IgD-negative memory B cell (primary cell): ENCODE measurements at regions not wholly inside any gene's neighbourhood (a gene's known extent, or its start where the extent isn't known, plus 50 kb on each side); places are given as distances from the start of the nearest gene placed in this dataset.

Experiments
- H3K27ac Mint-ChIP-seq, 3 donors: one replicate each; pipeline ENCODE4 v1.8.0; 2020 to 2022; ENCODE audit warnings: mild to moderate bottlenecking in 3 of 3, mixed read lengths in 3 of 3, moderate library complexity in 1 of 3
- H3K27me3 Mint-ChIP-seq: one replicate; pipeline ENCODE4 v1.8.0; 2021; ENCODE audit warnings: mixed read lengths
- H3K36me3 Mint-ChIP-seq: one replicate; pipeline ENCODE4 v1.8.0; 2020; ENCODE audit warnings: mild to moderate bottlenecking, mixed read lengths
- H3K4me1 Mint-ChIP-seq, 3 donors: one replicate each; pipeline ENCODE4 v1.8.0; 2020 to 2022; ENCODE audit warnings: mixed read lengths in 3 of 3, mild to moderate bottlenecking in 1 of 3
- H3K4me3 Mint-ChIP-seq, 4 donors: one replicate each; pipeline ENCODE4 v1.8.0; 2020 to 2022; ENCODE audit warnings: mild to moderate bottlenecking in 4 of 4, mixed read lengths in 4 of 4, moderate library complexity in 3 of 4
- H3K9me3 Mint-ChIP-seq, 3 donors: one replicate each; pipeline ENCODE4 v1.8.0; 2020 to 2021; ENCODE audit warnings: mixed read lengths in 3 of 3, mild to moderate bottlenecking in 1 of 3

DNA sequence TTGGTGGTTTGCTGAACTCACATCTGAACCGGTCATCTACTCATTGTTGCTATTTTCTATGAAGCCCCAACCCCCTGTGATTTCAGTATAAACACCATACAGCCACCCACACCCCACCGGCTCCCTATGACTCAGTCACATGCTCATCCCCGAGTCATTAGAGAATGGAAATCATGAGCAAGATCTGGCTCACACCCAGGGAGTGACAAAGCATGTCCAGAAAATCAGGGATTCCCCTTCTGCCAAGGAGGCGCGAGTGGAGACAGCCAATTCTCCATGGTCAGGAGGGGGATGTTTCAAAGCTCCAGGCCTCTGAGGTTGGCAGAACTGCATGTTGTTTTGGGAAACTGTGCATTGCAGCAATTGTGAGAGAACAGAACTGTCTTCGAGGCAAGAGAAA, 657.5 kb upstream of the TBX3 start:
- Mint-ChIP-seq H3K4me1 (no peaks in the 10 kb centered on the region), H3K27me3 (no peaks in the 10 kb centered on the region), H3K9me3 (peaks cover 2 to 12% (median 7%) of the 10 kb centered on the region in 3 donors), H3K27ac (no peak overlapping the region), H3K36me3 (peaks cover 3% of the 10 kb centered on the region), H3K4me3 (no peak overlapping the region)

- Mint-ChIP-seq H3K4me1 (no peaks in the 10 kb centered on the region), H3K27me3 (peaks cover 3% of the 10 kb centered on the region), H3K9me3 (peaks cover 2 to 7% (median 6%) of the 10 kb centered on the region in 3 donors), H3K4me3 (no peak overlapping the region), H3K27ac (no peak overlapping the region), H3K36me3 (no peaks in the 10 kb centered on the region)
Measured at GRCh38 chr12:115338566-115339294, 654.8 kb upstream of the TBX3 start.

- Mint-ChIP-seq H3K27ac (no peak overlapping the region), H3K27me3 (peaks cover 3% of the 10 kb centered on the region), H3K36me3 (no peaks in the 10 kb centered on the region), H3K4me3 (peak overlapping the region in 1 of 4 donors; percentile 51), H3K9me3 (peaks cover 2 to 7% (median 6%) of the 10 kb centered on the region in 3 donors), H3K4me1 (no peaks in the 10 kb centered on the region)
Measured at GRCh38 chr12:115337693-115338543, 653.9 kb upstream of the TBX3 start.

GRCh38 chr12:115336506-115336905, 652.5 kb upstream of the TBX3 start:
- Mint-ChIP-seq H3K27me3 (peaks cover 3% of the 10 kb centered on the region), H3K36me3 (no peaks in the 10 kb centered on the region), H3K27ac (no peak overlapping the region), H3K4me1 (no peaks in the 10 kb centered on the region), H3K4me3 (no peak overlapping the region), H3K9me3 (peaks cover 2 to 6% (median 4%) of the 10 kb centered on the region in 3 donors)

- H3K4me1 Mint-ChIP-seq: no peaks in the 10 kb centered on the region
- no peak overlapping the region for H3K27ac Mint-ChIP-seq
- H3K27me3 Mint-ChIP-seq: peaks cover 3% of the 10 kb centered on the region
- no peak overlapping the region for H3K4me3 Mint-ChIP-seq
- no peaks in the 10 kb centered on the region for H3K36me3 Mint-ChIP-seq
- H3K9me3 Mint-ChIP-seq: peaks cover 2 to 4% (median 2%) of the 10 kb centered on the region in 3 donors
Measured at GRCh38 chr12:115335594-115335993, 651.6 kb upstream of the TBX3 start.

DNA sequence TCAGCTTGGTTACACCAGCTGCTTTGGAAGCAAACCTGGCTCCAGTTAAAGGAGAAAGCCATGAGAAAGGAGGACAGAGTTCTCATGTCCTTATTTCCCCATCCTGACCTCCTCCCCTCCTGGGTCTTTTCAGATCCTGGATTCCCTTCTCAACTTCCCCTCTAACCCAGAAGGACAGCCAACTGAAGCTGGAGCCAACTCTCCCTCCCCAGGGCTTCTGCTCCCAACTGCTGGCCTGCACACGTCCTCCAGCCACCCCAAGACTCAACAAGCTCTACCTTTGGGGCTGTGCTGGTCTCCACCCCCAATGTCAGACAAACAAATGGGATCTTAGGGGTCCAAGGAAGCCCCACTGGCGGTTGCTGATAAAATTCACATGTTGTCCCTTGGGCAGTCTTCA, 651.1 kb upstream of the TBX3 start:
- Mint-ChIP-seq H3K36me3 (no peaks in the 10 kb centered on the region), H3K27ac (no peak overlapping the region), H3K9me3 (peaks cover 1 to 4% (median 2%) of the 10 kb centered on the region in 3 donors), H3K4me1 (no peaks in the 10 kb centered on the region), H3K27me3 (peaks cover 3% of the 10 kb centered on the region), H3K4me3 (no peak overlapping the region)

GRCh38 chr12:115332945-115333344, 649.0 kb upstream of the TBX3 start:
- no peak overlapping the region for H3K27ac Mint-ChIP-seq
- H3K36me3 Mint-ChIP-seq: no peaks in the 10 kb centered on the region
- H3K27me3 Mint-ChIP-seq: peaks cover 3% of the 10 kb centered on the region
- H3K4me1 Mint-ChIP-seq: no peaks in the 10 kb centered on the region
- no peak overlapping the region for H3K4me3 Mint-ChIP-seq
- peaks cover 0 to 4% (median 4%) of the 10 kb centered on the region in 3 donors for H3K9me3 Mint-ChIP-seq

GRCh38 chr12:115325858-115326257, 641.9 kb upstream of the TBX3 start:
- H3K4me1 Mint-ChIP-seq: peaks cover 0 to 6% (median 0%) of the 10 kb centered on the region in 3 donors

GRCh38 chr12:115324949-115325593, 641.1 kb upstream of the TBX3 start:
- Mint-ChIP-seq H3K27ac (no peak overlapping the region), H3K27me3 (peaks cover under 1% of the 10 kb centered on the region), H3K4me1 (peaks cover 0 to 6% (median 0%) of the 10 kb centered on the region in 3 donors), H3K9me3 (peaks cover 5 to 10% (median 6%) of the 10 kb centered on the region in 3 donors), H3K36me3 (peaks cover 4% of the 10 kb centered on the region), H3K4me3 (no peak overlapping the region)

More at GRCh38 chr12:115325858-115326257, 641.9 kb upstream of the TBX3 start:
- Mint-ChIP-seq H3K27ac (no peak overlapping the region), H3K27me3 (no peaks in the 10 kb centered on the region), H3K36me3 (peaks cover 4% of the 10 kb centered on the region), H3K4me3 (no peak overlapping the region), H3K9me3 (peaks cover 5 to 9% (median 6%) of the 10 kb centered on the region in 3 donors)

DNA sequence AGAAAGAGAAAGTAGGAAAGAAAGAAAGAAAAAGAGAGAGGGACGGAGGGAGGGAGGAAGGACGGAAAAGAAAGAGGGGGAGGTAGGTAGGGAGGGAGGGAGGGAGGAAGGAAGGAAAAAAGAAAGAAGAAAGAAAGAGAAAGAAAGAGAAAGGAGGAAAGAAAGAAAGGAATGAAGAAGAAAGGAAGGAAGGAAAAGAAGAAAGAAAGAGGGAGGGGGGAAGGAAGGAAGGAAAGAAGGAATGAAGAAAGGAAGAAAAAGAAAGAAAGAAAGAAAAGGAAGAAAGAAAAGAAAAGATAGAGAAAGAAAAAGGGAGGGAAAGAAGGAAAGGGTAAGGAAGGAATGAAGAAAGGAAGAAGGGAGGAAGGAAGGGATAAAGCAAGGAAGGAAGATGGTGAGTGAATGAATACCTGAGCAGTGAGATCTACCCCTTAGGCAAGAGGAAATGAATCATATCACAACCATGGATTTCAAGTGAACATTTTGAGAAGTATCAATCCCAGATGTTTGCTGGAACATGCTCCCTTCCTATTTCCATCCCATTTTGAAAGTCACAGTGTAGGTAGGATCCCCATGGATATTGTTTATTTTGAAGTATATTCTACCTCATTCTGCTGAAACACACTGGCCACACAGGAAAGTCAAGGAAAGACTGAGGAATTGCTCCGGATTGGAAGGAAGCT, 639.4 kb upstream of the TBX3 start:
- H3K4me3 Mint-ChIP-seq: no peak overlapping the region

DNA sequence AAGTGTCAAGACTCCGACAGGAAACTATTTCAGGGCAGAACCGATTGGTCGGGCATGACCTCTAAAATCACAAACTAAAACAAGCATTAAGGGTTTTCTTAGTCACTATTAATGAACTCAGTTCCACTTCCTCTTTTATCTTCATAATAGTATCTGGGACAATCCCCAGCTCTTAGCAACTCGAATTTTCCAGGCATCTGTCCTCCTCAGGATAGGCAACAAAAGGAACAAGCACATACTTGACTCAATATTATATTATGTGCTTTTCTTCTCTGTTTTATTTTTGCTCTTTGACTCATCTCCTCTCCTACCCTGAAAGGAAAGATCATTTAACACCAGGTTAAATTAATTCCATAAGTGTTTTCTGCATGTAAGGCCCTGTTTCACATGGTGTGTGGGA, 638.3 kb upstream of the TBX3 start:
- H3K9me3 Mint-ChIP-seq: peaks cover 0 to 7% (median 6%) of the 10 kb centered on the region in 3 donors
- H3K27me3 Mint-ChIP-seq: peaks cover 2% of the 10 kb centered on the region
- H3K4me3 Mint-ChIP-seq: peak overlapping the region in 1 of 4 donors; percentile 0
- no peak overlapping the region for H3K27ac Mint-ChIP-seq
- H3K36me3 Mint-ChIP-seq: no peaks in the 10 kb centered on the region
- H3K4me1 Mint-ChIP-seq: peaks cover 0 to 6% (median 0%) of the 10 kb centered on the region in 3 donors

More for the DNA sequence above, 639.4 kb upstream of the TBX3 start:
- Mint-ChIP-seq H3K36me3 (peaks cover 4% of the 10 kb centered on the region), H3K27ac (no peak overlapping the region), H3K4me1 (peaks cover 0 to 6% (median 0%) of the 10 kb centered on the region in 3 donors), H3K9me3 (peaks cover 5 to 10% (median 6%) of the 10 kb centered on the region in 3 donors), H3K27me3 (peaks cover 2% of the 10 kb centered on the region)

GRCh38 chr12:115320967-115321366, 637.0 kb upstream of the TBX3 start:
- Mint-ChIP-seq H3K36me3 (no peaks in the 10 kb centered on the region), H3K4me1 (peaks cover 0 to 6% (median 0%) of the 10 kb centered on the region in 3 donors), H3K27me3 (peaks cover 2% of the 10 kb centered on the region), H3K27ac (no peak overlapping the region), H3K9me3 (peaks cover 3 to 7% (median 6%) of the 10 kb centered on the region in 3 donors), H3K4me3 (no peak overlapping the region)

DNA sequence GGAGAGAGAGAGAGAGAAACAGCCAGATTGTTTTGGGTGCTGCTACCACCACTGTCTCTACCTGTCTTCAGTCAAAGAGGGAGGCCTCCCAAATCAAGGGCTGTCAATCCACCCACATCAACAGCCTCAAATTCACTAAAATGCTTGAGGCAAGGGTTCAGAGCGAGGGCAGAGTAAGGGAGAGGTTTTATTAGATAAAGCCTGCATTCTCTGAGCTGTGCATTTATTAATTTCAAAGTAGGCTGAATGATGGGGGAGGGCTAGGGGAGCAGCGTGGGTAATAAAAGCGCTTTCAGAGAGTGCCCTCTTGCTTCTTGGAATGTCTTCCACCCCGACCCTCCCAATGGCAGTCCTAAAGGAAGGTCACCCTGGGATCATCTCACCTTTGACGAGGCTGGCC, 636.5 kb upstream of the TBX3 start:
- Mint-ChIP-seq H3K36me3 (no peaks in the 10 kb centered on the region), H3K4me3 (no peak overlapping the region), H3K27me3 (peaks cover 2% of the 10 kb centered on the region), H3K27ac (no peak overlapping the region), H3K4me1 (peaks cover 0 to 6% (median 0%) of the 10 kb centered on the region in 3 donors), H3K9me3 (peaks cover 3 to 7% (median 6%) of the 10 kb centered on the region in 3 donors)

DNA sequence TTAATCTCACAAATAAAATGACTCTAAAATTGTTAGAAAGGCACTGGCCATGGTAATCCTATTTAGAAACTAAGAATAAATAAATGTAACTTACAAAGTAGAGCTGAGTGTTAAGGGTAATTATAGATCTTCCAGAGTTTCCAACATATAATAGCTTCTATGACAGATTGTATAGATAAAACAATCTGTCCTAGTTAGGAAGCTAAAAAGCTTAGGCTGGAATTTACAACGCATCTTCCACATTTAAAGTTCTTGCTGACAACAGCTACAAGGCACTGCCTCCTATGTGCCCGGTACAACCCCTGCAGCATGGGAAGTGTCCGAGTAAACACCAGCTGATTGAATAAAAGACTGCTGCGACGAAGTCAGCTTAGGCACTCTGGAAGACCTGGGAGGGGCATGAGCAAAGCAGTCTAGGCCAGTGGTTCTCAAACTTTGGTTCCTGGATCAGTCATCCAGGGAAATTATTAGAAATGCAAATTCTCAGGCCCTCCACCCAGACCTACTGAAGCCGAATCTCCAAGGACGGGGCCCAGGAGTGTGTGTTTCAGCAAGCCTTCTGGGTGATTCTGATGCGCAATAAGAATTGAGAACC, 635.6 kb upstream of the TBX3 start:
- peaks cover 0 to 6% (median 0%) of the 10 kb centered on the region in 3 donors for H3K4me1 Mint-ChIP-seq
- H3K4me3 Mint-ChIP-seq: no peak overlapping the region
- H3K36me3 Mint-ChIP-seq: no peaks in the 10 kb centered on the region
- peaks cover 2% of the 10 kb centered on the region for H3K27me3 Mint-ChIP-seq
- peaks cover 3 to 7% (median 6%) of the 10 kb centered on the region in 3 donors for H3K9me3 Mint-ChIP-seq
- H3K27ac Mint-ChIP-seq: no peak overlapping the region
